ENCODE measurements at regions not wholly inside any gene's neighbourhood (a gene's known extent, or its start where the extent isn't known, plus 50 kb on each side); places are given as distances from the start of the nearest gene placed in this dataset.

GRCh38 chr1:68294367-68295066, 62.2 kb upstream of the WLS start:
- H4K20me1 ChIP-seq (ENCODE audit: insufficient read depth, low read length) = no peaks in the 10 kb centered on the region
- no peak overlapping the region for H2AK9ac ChIP-seq (replicated peaks; ENCODE audit: low read depth, low read length, poor library complexity)
- H2BK5ac ChIP-seq (ENCODE audit: low read depth, low read length, poor library complexity, severe bottlenecking) = no peak overlapping the region
- H3K9ac ChIP-seq (ENCODE audit: low read depth, low read length) = no peak overlapping the region
- H3K18ac ChIP-seq (ENCODE audit: low read depth, low read length) = no peak overlapping the region
- H3K4ac ChIP-seq (ENCODE audit: low read depth, low read length) = no peak overlapping the region; the same call in 1 of the 2 replicates
- H3K14ac ChIP-seq (replicated peaks; ENCODE audit: low read depth, low read length) = no peak overlapping the region
- H4K8ac ChIP-seq (ENCODE audit: low read depth in 2 of 2, low read length in 2 of 2) = no peak overlapping the region
- no peaks in the 10 kb centered on the region for H3K9me3 ChIP-seq (ENCODE audit: control insufficient read depth, insufficient read depth, low read length)
- dilution Hi-C loops (cut with HindIII; ENCODE audit: low sequenced_read_pairs, unreplicated experiment) (no loop called here), in situ Hi-C loops (cut with MboI; ENCODE audit: low sequenced_read_pairs) (no loop called here), intact Hi-C loops (cut with micrococcal nuclease) (no loop called here)
- H4K91ac ChIP-seq (ENCODE audit: insufficient read depth, low read depth, low read length) = no peak overlapping the region
- H3K4me1 ChIP-seq (ENCODE audit: control insufficient read depth, insufficient read depth, low read length) = peaks cover 9% of the 10 kb centered on the region
- CTCF ChIA-PET = no interaction called here
- H4K5ac ChIP-seq (ENCODE audit: low read depth, low read length) = no peak overlapping the region
- H3K9me1 ChIP-seq (ENCODE audit: insufficient read depth, low read length) = no peaks in the 10 kb centered on the region; the same call in 1 of the 2 replicates
- H2AK5ac ChIP-seq (ENCODE audit: low read depth, low read length) = no peak overlapping the region
- TF ChIP-seq ELK1 (IDR thresholded peaks at IDR 0.05; ENCODE audit: borderline replicate concordance, low read depth, low read length) = no peak
- no peak for TF ChIP-seq SMC3 (IDR thresholded peaks at IDR 0.05; ENCODE audit: low read depth, low read length)
- no peak overlapping the region for H2AFZ ChIP-seq (replicated peaks; ENCODE audit: low read length, poor library complexity)
- no peak for DNase-seq
- no peak overlapping the region; the same call in 2 of the 3 replicates for H2BK15ac ChIP-seq (ENCODE audit: low read depth, low read length)
- no peaks in the 10 kb centered on the region for H3K27me3 ChIP-seq (ENCODE audit: control insufficient read depth, insufficient read depth, low read length)
- 93% methylated on average over 6 of the region's 16 CpGs; no CpG with 5 or more reads in 1 of the 2 experiments for WGBS, 2 experiments (ENCODE audit: extremely low coverage in 2 of 2, insufficient read length in 1 of 2)
- H3K56ac ChIP-seq (ENCODE audit: extremely low read depth, insufficient read depth, low read length) = no peak overlapping the region
- POLR2A ChIA-PET (ENCODE audit: unreplicated experiment) = no interaction called here
- no TSS peak for BruUV-seq (replicated peaks)
- H3K4me2 ChIP-seq (ENCODE audit: low read depth, low read length) = no peak overlapping the region
- no peak overlapping the region for H3K4me3 ChIP-seq (ENCODE audit: insufficient read depth, low read depth, low read length)
- H3K79me1 ChIP-seq (ENCODE audit: low read depth in 1 of 2, low read length in 2 of 2) = no peaks in the 10 kb centered on the region
- H2BK120ac ChIP-seq (ENCODE audit: low read depth, low read length) = no peak overlapping the region
- no peak overlapping the region for H3K23ac ChIP-seq (ENCODE audit: low read depth, low read length)
- no peaks in the 10 kb centered on the region for H3K36me3 ChIP-seq (ENCODE audit: control insufficient read depth, insufficient read depth, low read length)
- ATAC-seq (ENCODE audit: low read depth) = no peak
- H2BK20ac ChIP-seq (ENCODE audit: low read depth, low read length) = no peak overlapping the region
- H3K27ac ChIP-seq (ENCODE audit: insufficient read depth, low read length) = no peak overlapping the region

Data from IMR-90 (cell line).